Cardiac fibroblast (primary cell): ENCODE measurements at regions not wholly inside any gene's neighbourhood (a gene's known extent, or its start where the extent isn't known, plus 50 kb on each side); places are given as distances from the start of the nearest gene placed in this dataset.

Source experiments
- DNase-seq, 2 donors: peaks; one replicate each; pipeline versions ENCODE4 v3.0.0 to v3.0.0-alpha.2; 2010; ENCODE audit warnings: low read depth in 2 of 2
- H3K4me3 ChIP-seq, 2 donors: replicated peaks in 1 of 2; 1 replicate in 1 of 2; 2 replicates in 1 of 2; pipeline ENCODE4 v1.5.1; 2011; ENCODE audit warnings: low read depth in 2 of 2, low read length in 2 of 2, mild to moderate bottlenecking in 2 of 2, moderate library complexity in 1 of 2
- CTCF ChIP-seq: IDR thresholded peaks from one replicate; pipeline ENCODE4 v1.5.1; 2011; ENCODE audit warnings: low read depth, mild to moderate bottlenecking, low read length, inconsistent platforms

DNA sequence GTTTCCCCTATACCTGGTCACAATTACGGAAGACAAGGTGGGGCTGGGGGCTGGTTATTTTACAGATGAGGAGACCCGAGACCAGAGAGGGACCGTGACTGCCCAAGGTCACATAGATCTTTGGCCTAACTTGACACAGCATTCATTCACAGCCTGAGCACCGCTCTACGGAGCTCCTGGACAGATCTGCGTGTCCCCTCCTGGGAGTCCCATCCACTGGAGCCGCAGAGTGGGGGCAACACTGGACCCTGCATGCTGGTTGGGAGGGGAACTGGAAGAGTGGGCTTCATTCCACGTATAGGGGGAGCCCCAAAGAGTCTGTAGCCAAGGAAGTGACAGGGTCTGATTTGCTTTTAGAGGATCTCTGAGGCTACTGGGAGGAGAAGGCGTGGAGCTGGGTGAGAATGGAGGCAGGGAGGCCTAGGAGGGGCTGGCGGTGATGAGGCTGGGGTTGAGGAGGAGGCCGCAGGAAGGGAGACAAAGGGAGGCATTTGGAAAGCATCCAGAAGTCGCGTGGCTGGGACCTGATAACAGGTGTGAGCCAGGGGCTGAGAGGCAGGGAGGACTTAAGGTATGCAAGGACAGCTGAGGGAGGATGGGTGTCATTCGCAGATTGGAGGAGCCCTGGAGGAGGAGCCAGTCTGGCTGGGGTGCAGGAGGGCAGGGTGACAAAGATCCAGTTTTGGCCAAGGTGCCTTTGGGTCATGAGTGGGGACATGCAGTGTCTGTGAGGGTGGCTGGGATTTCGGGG lies 64.3 kb upstream of the IER5L start:
- DNase-seq, result no peak
- TF ChIP-seq CTCF, result no peak
- no peak overlapping the region for H3K4me3 ChIP-seq

- DNase-seq, result no peak
- no peak overlapping the region for H3K4me3 ChIP-seq
- TF ChIP-seq CTCF, result no peak
These were observed 63.7 kb upstream of the IER5L start for GRCh38 chr9:129241725-129242124.

- no peak for TF ChIP-seq CTCF
- H3K4me3 ChIP-seq, result no peak overlapping the region
These were observed 62.6 kb upstream of the IER5L start for GRCh38 chr9:129240581-129241211.

DNA sequence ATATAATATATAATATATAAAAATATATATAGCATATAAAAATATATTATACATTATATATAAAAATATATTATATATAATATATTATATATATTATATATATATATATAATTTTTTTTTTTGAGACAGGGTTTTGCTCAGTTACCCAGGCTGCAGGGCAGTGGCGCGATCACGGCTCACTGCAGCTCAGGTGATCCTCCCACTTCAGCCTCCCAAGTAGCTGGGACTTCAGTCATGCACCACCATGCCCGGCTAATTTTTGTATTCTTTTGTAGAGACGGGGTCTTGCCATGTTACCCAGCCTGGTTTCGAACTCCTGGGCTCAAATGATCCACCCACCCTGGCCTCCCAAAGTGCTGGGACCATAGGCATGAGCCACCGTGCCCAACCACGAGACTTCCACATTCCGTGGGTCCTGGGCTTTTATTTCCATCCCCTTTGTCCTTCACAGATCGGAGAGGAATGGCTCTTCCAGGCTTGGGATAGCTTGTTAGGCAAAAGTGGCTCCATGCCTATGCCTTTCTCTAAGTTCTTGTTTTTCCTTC lies 62.0 kb upstream of the IER5L start:
- DNase-seq, result no peak
- TF ChIP-seq CTCF, result no peak

More at GRCh38 chr9:129240581-129241211, 62.6 kb upstream of the IER5L start:
- no peak for DNase-seq

DNA sequence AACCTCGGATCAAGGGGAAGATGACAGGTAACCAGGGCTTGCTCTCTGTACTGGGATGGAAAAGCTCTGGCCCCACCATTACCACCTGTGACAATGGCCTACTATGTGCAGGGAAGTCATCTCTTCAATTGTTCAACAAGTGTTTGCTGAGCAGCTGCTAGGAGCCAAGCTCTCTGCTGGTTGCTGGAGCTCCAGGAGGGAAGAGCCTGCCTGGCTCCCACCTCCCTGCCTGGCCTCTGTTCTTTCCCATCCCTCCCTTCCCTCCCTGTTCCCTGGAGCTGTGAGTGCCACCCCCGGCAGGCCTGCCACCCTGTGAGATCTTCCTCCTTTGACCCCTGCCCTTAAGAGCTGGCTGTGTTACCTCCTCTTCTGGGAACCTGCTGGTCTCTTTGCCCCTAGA lies 59.7 kb upstream of the IER5L start:
- DNase-seq, result no peak
- H3K4me3 ChIP-seq, result no peak overlapping the region

More for the DNA sequence above, 62.0 kb upstream of the IER5L start:
- H3K4me3 ChIP-seq, result no peak overlapping the region

GRCh38 chr9:129237164-129237611 lies 59.1 kb upstream of the IER5L start:
- DNase-seq, result peak; percentile 63 to 70
- peak overlapping the region in 1 of 2 donors; percentile 18 for H3K4me3 ChIP-seq
- no peak for TF ChIP-seq CTCF

More for the DNA sequence above, 59.7 kb upstream of the IER5L start:
- no peak for TF ChIP-seq CTCF
